ENCODE measurements at regions not wholly inside any gene's neighbourhood (a gene's known extent, or its start where the extent isn't known, plus 50 kb on each side); places are given as distances from the start of the nearest gene placed in this dataset.

DNA sequence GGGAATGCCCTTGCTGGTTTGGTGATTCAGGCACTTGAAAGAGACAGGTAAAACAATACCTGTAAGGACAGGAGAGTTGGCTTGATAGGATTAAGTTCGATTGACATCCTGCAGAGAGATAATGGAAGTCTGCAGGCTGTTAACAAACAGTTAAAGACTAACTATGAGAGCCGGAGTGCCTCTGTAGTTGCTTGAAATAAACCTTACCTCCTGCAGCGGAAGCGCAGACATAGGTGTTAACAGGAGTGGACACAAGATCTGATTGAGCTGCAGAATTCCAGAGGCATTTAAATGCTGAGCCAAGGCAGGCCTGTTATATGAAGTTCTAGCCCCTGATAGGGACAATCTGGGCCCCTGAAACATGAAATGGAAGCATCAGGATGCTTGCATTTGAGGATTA lies 416.7 kb upstream of the MAOA start:
- CTCF ChIA-PET (ENCODE audit: unreplicated experiment) = no interaction called here
- H3K4me1 ChIP-seq (ENCODE audit: insufficient read depth, low read length, poor library complexity, severe bottlenecking) = no peaks in the 10 kb centered on the region
- H3K27ac ChIP-seq (ENCODE audit: low read depth, low read length, poor library complexity, severe bottlenecking) = no peak overlapping the region
- POLR2A ChIA-PET = interaction anchor here (0.6 to 0.7 kb wide), 2 partner anchors 10 to 623 kb away, joined by 5 read pairs; no protein-coding TSS in a partner anchor
- no peaks in the 10 kb centered on the region for H3K79me2 ChIP-seq (ENCODE audit: insufficient read depth, low read depth, low read length)
- H3K9me2 ChIP-seq (ENCODE audit: insufficient read depth, low read length) = no peaks in the 10 kb centered on the region
- no peaks in the 10 kb centered on the region for H3K36me3 ChIP-seq (ENCODE audit: insufficient read depth, low read length)
- DNase-seq (ENCODE audit: low spot score) = no peak
- H4K20me1 ChIP-seq (ENCODE audit: insufficient read depth, low read length) = no peaks in the 10 kb centered on the region
- no peak overlapping the region for H3K4me3 ChIP-seq (ENCODE audit: low read depth, low read length, poor library complexity, severe bottlenecking)
- no peak overlapping the region for H3K4me2 ChIP-seq (ENCODE audit: low read length)
- BruUV-seq (replicated peaks) = no TSS peak
- intact Hi-C loops (cut with micrococcal nuclease; ENCODE audit: unreplicated experiment) = no loop called here
- no peak for TF ChIP-seq EZH2phosphoT487 (IDR thresholded peaks at IDR 0.05; ENCODE audit: borderline replicate concordance, low read depth, low read length)
- no peak overlapping the region for H2AFZ ChIP-seq (ENCODE audit: low read length)
- H3K9me3 ChIP-seq (ENCODE audit: low read length) = no peaks in the 10 kb centered on the region

DNA sequence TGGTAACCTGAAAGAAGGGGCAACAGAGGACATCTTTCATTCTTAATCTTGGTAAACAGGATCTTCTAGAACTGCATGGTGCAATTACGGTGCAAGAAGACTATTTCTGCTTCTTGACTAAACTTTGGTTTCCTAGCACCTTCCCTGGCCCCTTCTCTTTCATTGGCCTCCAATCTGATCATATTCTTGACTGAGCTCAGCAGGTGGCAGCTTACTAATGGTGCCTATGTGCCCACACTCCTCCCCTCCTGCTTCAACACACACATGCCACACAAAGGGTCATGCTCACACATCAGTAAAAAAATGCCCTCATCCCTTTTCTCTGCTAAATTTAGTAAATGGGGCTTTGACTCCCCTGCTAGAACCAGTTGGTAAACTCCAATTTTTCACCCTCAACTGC lies 400.5 kb upstream of the MAOA start:
- no peak overlapping the region for H2AFZ ChIP-seq (ENCODE audit: low read length)
- no peaks in the 10 kb centered on the region for H3K9me3 ChIP-seq (ENCODE audit: low read length)
- BruUV-seq (replicated peaks) = no TSS peak
- intact Hi-C loops (cut with micrococcal nuclease; ENCODE audit: unreplicated experiment) = no loop called here
- no peaks in the 10 kb centered on the region for H4K20me1 ChIP-seq (ENCODE audit: insufficient read depth, low read length)
- no peaks in the 10 kb centered on the region for H3K4me1 ChIP-seq (ENCODE audit: insufficient read depth, low read length, poor library complexity, severe bottlenecking)
- no peak overlapping the region for H3K4me2 ChIP-seq (ENCODE audit: low read length)
- no peak for DNase-seq (ENCODE audit: low spot score)
- no peak overlapping the region for H3K4me3 ChIP-seq (ENCODE audit: low read depth, low read length, poor library complexity, severe bottlenecking)
- CTCF ChIA-PET (ENCODE audit: unreplicated experiment) = no interaction called here
- POLR2A ChIA-PET = no interaction called here
- H3K9me2 ChIP-seq (ENCODE audit: insufficient read depth, low read length) = no peaks in the 10 kb centered on the region
- no peaks in the 10 kb centered on the region for H3K79me2 ChIP-seq (ENCODE audit: insufficient read depth, low read depth, low read length)
- no peak overlapping the region for H3K27ac ChIP-seq (ENCODE audit: low read depth, low read length, poor library complexity, severe bottlenecking)
- H3K36me3 ChIP-seq (ENCODE audit: insufficient read depth, low read length) = no peaks in the 10 kb centered on the region
- TF ChIP-seq, protein P1, sequence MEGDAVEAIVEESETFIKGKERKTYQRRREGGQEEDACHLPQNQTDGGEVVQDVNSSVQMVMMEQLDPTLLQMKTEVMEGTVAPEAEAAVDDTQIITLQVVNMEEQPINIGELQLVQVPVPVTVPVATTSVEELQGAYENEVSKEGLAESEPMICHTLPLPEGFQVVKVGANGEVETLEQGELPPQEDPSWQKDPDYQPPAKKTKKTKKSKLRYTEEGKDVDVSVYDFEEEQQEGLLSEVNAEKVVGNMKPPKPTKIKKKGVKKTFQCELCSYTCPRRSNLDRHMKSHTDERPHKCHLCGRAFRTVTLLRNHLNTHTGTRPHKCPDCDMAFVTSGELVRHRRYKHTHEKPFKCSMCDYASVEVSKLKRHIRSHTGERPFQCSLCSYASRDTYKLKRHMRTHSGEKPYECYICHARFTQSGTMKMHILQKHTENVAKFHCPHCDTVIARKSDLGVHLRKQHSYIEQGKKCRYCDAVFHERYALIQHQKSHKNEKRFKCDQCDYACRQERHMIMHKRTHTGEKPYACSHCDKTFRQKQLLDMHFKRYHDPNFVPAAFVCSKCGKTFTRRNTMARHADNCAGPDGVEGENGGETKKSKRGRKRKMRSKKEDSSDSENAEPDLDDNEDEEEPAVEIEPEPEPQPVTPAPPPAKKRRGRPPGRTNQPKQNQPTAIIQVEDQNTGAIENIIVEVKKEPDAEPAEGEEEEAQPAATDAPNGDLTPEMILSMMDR (conservative IDR thresholded peaks at IDR 0.05; ENCODE audit: low read length) = no peak
- no peak for TF ChIP-seq EZH2phosphoT487 (IDR thresholded peaks at IDR 0.05; ENCODE audit: borderline replicate concordance, low read depth, low read length)

DNA sequence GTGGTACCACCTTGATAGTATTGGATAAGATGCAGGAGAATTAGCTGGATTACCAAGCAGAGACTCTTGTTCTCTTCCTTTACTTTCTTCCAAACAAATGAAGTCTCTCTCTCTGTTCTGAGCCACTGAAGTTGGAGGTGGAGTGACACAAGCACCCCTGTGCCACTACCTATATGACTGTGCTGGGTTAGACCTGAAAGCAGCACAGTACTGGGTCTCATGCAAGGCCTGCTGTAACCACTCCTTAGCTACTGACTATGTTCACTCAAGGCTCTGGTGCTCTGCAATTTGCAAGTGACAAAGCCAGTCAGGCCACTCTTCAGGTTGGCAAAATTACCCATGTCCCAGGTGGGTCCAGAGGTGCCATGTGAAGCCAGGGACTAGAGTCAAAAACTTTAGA lies 389.6 kb upstream of the MAOA start:
- ChIA-PET POLR2A (no interaction called here), CTCF (ENCODE audit: unreplicated experiment) (no interaction called here)
- no peaks in the 10 kb centered on the region for H3K79me2 ChIP-seq (ENCODE audit: insufficient read depth, low read depth, low read length)
- H3K4me2 ChIP-seq (ENCODE audit: low read length) = no peak overlapping the region
- no peak overlapping the region for H3K27ac ChIP-seq (ENCODE audit: low read depth, low read length, poor library complexity, severe bottlenecking)
- H4K20me1 ChIP-seq (ENCODE audit: insufficient read depth, low read length) = no peaks in the 10 kb centered on the region
- no peak overlapping the region for H2AFZ ChIP-seq (ENCODE audit: low read length)
- no peak for TF ChIP-seq EZH2phosphoT487 (IDR thresholded peaks at IDR 0.05; ENCODE audit: borderline replicate concordance, low read depth, low read length)
- TF ChIP-seq, protein P1 (conservative IDR thresholded peaks at IDR 0.05; ENCODE audit: low read length) = no peak
- intact Hi-C loops (cut with micrococcal nuclease; ENCODE audit: unreplicated experiment) = no loop called here
- no peaks in the 10 kb centered on the region for H3K9me3 ChIP-seq (ENCODE audit: low read length)
- BruUV-seq (replicated peaks) = no TSS peak
- H3K9me2 ChIP-seq (ENCODE audit: insufficient read depth, low read length) = no peaks in the 10 kb centered on the region
- no peaks in the 10 kb centered on the region for H3K36me3 ChIP-seq (ENCODE audit: insufficient read depth, low read length)
- H3K4me3 ChIP-seq (ENCODE audit: low read depth, low read length, poor library complexity, severe bottlenecking) = no peak overlapping the region
- no peak for DNase-seq (ENCODE audit: low spot score)
- H3K4me1 ChIP-seq (ENCODE audit: insufficient read depth, low read length, poor library complexity, severe bottlenecking) = no peaks in the 10 kb centered on the region
